ENCODE measurements at regions not wholly inside any gene's neighbourhood (a gene's known extent, or its start where the extent isn't known, plus 50 kb on each side); places are given as distances from the start of the nearest gene placed in this dataset.

GRCh38 chr21:41628256-41628655 lies 120.3 kb upstream of the TMPRSS2 start:
- intact Hi-C loops (cut with DNase I; ENCODE audit: low total_unique reads): no loop called here
- Histone ChIP-seq H3K4me3 (no peak overlapping the region), H3K9me3 (no peaks in the 10 kb centered on the region), H3K27me3 (no peaks in the 10 kb centered on the region), H3K4me1 (no peaks in the 10 kb centered on the region), H3K27ac (no peak overlapping the region), H3K36me3 (no peaks in the 10 kb centered on the region)
- no peak for DNase-seq
- TF ChIP-seq POLR2A (IDR thresholded peaks at IDR 0.05) (no peak), CTCF (IDR thresholded peaks at IDR 0.05) (no peak)

GRCh38 chr21:41627428-41627827 lies 119.5 kb upstream of the TMPRSS2 start:
- Histone ChIP-seq H3K4me1 (no peaks in the 10 kb centered on the region), H3K9me3 (no peaks in the 10 kb centered on the region), H3K36me3 (no peaks in the 10 kb centered on the region), H3K27me3 (no peaks in the 10 kb centered on the region), H3K27ac (no peak overlapping the region), H3K4me3 (no peak overlapping the region)
- intact Hi-C loops (cut with DNase I; ENCODE audit: low total_unique reads): no loop called here
- DNase-seq: no peak
- no peak for TF ChIP-seq POLR2A (IDR thresholded peaks at IDR 0.05)
- no peak for TF ChIP-seq CTCF (IDR thresholded peaks at IDR 0.05)

GRCh38 chr21:41626021-41626420 lies 118.1 kb upstream of the TMPRSS2 start:
- Histone ChIP-seq H3K9me3 (no peaks in the 10 kb centered on the region), H3K36me3 (no peaks in the 10 kb centered on the region), H3K27ac (no peak overlapping the region), H3K27me3 (no peaks in the 10 kb centered on the region), H3K4me1 (no peaks in the 10 kb centered on the region), H3K4me3 (no peak overlapping the region)
- TF ChIP-seq POLR2A (IDR thresholded peaks at IDR 0.05) (no peak), CTCF (IDR thresholded peaks at IDR 0.05) (no peak)
- intact Hi-C loops (cut with DNase I; ENCODE audit: low total_unique reads): no loop called here
- DNase-seq: no peak

GRCh38 chr21:41625428-41625827 lies 117.5 kb upstream of the TMPRSS2 start:
- DNase-seq: no peak
- intact Hi-C loops (cut with DNase I; ENCODE audit: low total_unique reads): no loop called here
- Histone ChIP-seq H3K4me3 (no peak overlapping the region), H3K27ac (no peak overlapping the region), H3K36me3 (no peaks in the 10 kb centered on the region), H3K27me3 (no peaks in the 10 kb centered on the region), H3K4me1 (no peaks in the 10 kb centered on the region), H3K9me3 (no peaks in the 10 kb centered on the region)
- TF ChIP-seq POLR2A (IDR thresholded peaks at IDR 0.05) (no peak), CTCF (IDR thresholded peaks at IDR 0.05) (no peak)

GRCh38 chr21:41624674-41625310 lies 116.8 kb upstream of the TMPRSS2 start:
- H3K27me3 ChIP-seq: no peaks in the 10 kb centered on the region
- no peak for DNase-seq
- H3K9me3 ChIP-seq: no peaks in the 10 kb centered on the region
- intact Hi-C loops (cut with DNase I; ENCODE audit: low total_unique reads): no loop called here
- H3K36me3 ChIP-seq: no peaks in the 10 kb centered on the region
- H3K4me1 ChIP-seq: no peaks in the 10 kb centered on the region
- no peak overlapping the region for H3K27ac ChIP-seq
- no peak for TF ChIP-seq CTCF (IDR thresholded peaks at IDR 0.05)
- TF ChIP-seq POLR2A (IDR thresholded peaks at IDR 0.05): no peak
- H3K4me3 ChIP-seq: no peak overlapping the region

All from uterus (tissue), 3 donors.